Activated B cell treated with CpG ODN at 0.5 μM for 24 hours (primary cell): ENCODE measurements at regions not wholly inside any gene's neighbourhood (a gene's known extent, or its start where the extent isn't known, plus 50 kb on each side); places are given as distances from the start of the nearest gene placed in this dataset.

ENCODE experiments used
- ATAC-seq: fragments of 200-7000 bp; cut with Tn5 transposase; one replicate; pipeline ENCODE4 v1.10.0; 2021; ENCODE audit warnings: low read depth, mild to moderate bottlenecking, moderate library complexity
- CTCF ChIA-PET: fragments of 350-600 bp; sonication (Branson Sonifier 250); formaldehyde crosslinking; loops from one replicate; lab custom pipeline; 2021; ENCODE audit warnings: antibody characterized with exemption; lab: Charles Lee
- POLR2A ChIA-PET: fragments of 350-600 bp; sonication (Branson Sonifier 250); formaldehyde crosslinking; loops from one replicate; lab custom pipeline; 2021; ENCODE audit warnings: antibody characterized with exemption; lab: Charles Lee
- DNase-seq: peaks from one replicate; pipeline ENCODE4 v3.0.0; 2022
- H3K27ac Mint-ChIP-seq: one replicate; pipeline ENCODE4 v1.8.0; 2020; ENCODE audit warnings: mixed read lengths
- H3K27me3 Mint-ChIP-seq: one replicate; pipeline ENCODE4 v1.8.0; 2021; ENCODE audit warnings: mixed read lengths
- H3K36me3 Mint-ChIP-seq: one replicate; pipeline ENCODE4 v1.8.0; 2021; ENCODE audit warnings: low read depth, mixed read lengths
- H3K4me1 Mint-ChIP-seq: one replicate; pipeline ENCODE4 v1.8.0; 2021; ENCODE audit warnings: mixed read lengths
- H3K4me3 Mint-ChIP-seq: one replicate; pipeline ENCODE4 v1.8.0; 2020; ENCODE audit warnings: mild to moderate bottlenecking, mixed read lengths
- H3K9me3 Mint-ChIP-seq: one replicate; pipeline ENCODE4 v1.8.0; 2020; ENCODE audit warnings: mixed read lengths
- intact Hi-C: fragments of 100-400 bp; cut with micrococcal nuclease; formaldehyde crosslinking; loops from one replicate; pipeline ENCODE4 v1.15.1; 2024
- TF ChIP-seq, protein P1 (sequence below): fragments of 200-600 bp; IDR thresholded peaks from one replicate; pipeline ENCODE4 v1.8.0; 2022; ENCODE audit warnings: antibody characterized with exemption, mild to moderate bottlenecking

DNA sequence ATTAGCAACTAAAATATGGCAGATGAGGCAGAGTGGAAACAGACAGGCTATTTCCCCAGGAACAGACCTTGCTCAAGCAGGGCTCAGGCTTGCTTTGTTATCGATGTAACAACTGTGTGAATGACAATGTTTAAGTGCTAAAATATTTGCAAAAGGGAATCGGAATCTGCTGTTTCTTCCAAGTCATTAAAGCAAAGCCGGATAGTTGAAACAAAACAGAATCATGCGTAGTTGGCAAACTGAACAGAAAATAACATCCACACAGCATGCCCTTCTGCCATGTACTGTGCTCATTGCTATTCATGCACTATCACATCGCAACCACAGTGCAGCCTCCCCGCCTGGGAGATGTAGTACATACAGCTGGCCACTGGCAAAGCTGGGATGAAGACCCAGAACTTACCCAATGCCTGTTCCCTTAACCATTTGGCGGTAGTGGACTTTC is 799.1 kb downstream of the DIAPH3 start:
- no peaks in the 10 kb centered on the region for H3K9me3 Mint-ChIP-seq
- H3K27ac Mint-ChIP-seq, result no peak overlapping the region
- DNase-seq (no peak), ATAC-seq (no peak)
- H3K4me3 Mint-ChIP-seq, result no peak overlapping the region
- intact Hi-C loops, result no loop called here
- H3K36me3 Mint-ChIP-seq, result no peaks in the 10 kb centered on the region
- ChIA-PET CTCF (no interaction called here), POLR2A (no interaction called here)
- TF ChIP-seq, protein P1, sequence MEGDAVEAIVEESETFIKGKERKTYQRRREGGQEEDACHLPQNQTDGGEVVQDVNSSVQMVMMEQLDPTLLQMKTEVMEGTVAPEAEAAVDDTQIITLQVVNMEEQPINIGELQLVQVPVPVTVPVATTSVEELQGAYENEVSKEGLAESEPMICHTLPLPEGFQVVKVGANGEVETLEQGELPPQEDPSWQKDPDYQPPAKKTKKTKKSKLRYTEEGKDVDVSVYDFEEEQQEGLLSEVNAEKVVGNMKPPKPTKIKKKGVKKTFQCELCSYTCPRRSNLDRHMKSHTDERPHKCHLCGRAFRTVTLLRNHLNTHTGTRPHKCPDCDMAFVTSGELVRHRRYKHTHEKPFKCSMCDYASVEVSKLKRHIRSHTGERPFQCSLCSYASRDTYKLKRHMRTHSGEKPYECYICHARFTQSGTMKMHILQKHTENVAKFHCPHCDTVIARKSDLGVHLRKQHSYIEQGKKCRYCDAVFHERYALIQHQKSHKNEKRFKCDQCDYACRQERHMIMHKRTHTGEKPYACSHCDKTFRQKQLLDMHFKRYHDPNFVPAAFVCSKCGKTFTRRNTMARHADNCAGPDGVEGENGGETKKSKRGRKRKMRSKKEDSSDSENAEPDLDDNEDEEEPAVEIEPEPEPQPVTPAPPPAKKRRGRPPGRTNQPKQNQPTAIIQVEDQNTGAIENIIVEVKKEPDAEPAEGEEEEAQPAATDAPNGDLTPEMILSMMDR, result no peak
- no peaks in the 10 kb centered on the region for H3K27me3 Mint-ChIP-seq
- H3K4me1 Mint-ChIP-seq, result no peaks in the 10 kb centered on the region

DNA sequence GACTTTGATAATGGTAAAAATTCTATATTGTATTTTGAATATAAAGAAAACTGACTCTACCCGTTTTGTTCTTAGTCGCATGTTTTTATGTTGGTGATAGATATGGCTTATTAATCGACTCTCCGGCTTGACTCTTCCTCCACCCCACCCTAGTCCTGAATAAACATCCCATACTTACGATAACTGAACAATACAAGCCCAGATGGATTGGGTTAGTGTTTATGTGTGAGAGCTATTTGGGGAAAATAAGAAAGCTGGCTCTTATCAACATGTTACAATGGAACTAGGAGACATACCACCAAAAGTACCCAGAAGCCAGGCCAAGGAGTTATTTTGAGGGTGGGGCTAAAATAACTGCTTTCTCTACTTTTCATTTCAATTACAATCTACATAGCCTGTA is 796.3 kb downstream of the DIAPH3 start:
- TF ChIP-seq, protein P1, result no peak
- DNase-seq (no peak), ATAC-seq (no peak)
- CTCF ChIA-PET, result no interaction called here
- POLR2A ChIA-PET, result no interaction called here
- H3K27me3 Mint-ChIP-seq, result no peaks in the 10 kb centered on the region
- no peaks in the 10 kb centered on the region for H3K9me3 Mint-ChIP-seq
- intact Hi-C loops, result no loop called here
- no peaks in the 10 kb centered on the region for H3K4me1 Mint-ChIP-seq
- no peaks in the 10 kb centered on the region for H3K36me3 Mint-ChIP-seq
- no peak overlapping the region for H3K4me3 Mint-ChIP-seq
- no peak overlapping the region for H3K27ac Mint-ChIP-seq

DNA sequence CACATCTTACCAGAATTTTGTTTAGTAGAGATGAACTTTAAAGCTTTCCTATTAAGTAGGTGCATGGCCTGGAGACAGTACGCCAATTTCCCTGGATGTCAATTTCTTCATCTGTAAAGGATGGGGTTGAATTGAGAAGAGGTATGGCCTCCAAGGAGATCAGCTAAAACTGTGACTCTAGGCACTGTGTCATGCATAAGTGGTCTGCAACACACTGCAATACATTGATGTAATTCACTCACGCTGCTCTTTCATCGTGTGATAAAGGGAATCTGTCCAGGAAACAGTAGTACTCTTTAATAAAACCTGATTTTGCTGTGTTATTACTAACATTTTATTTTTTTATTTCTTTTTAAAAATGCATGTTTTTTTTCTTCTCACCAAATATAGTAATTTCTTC is 795.8 kb downstream of the DIAPH3 start:
- Mint-ChIP-seq H3K27me3 (no peaks in the 10 kb centered on the region), H3K27ac (no peak overlapping the region), H3K4me1 (no peaks in the 10 kb centered on the region), H3K36me3 (no peaks in the 10 kb centered on the region), H3K9me3 (no peaks in the 10 kb centered on the region), H3K4me3 (no peak overlapping the region)
- DNase-seq (no peak), ATAC-seq (no peak)
- intact Hi-C loops, result no loop called here
- TF ChIP-seq, protein P1, result no peak
- ChIA-PET CTCF (no interaction called here), POLR2A (no interaction called here)

DNA sequence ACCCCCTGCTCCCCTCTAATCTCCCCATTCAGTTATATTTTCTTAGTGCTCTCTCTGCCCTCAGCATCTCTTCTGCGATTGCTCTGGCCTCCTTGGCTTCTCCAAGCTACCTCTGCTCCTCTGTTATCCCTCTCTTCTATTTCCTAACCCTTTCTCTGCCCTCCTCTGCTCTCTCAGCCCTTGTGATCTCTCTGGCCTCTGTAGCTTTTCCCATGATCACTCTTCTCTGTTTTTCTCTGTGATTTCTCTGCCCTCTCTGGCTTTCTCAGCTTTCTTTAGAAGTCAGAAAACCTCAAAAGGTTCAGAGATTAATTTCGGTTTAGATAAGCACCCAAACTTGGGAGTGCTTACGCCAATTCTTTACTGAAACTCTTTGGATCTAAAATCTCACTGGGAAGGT is 795.0 kb downstream of the DIAPH3 start:
- intact Hi-C loops, result no loop called here

DNA sequence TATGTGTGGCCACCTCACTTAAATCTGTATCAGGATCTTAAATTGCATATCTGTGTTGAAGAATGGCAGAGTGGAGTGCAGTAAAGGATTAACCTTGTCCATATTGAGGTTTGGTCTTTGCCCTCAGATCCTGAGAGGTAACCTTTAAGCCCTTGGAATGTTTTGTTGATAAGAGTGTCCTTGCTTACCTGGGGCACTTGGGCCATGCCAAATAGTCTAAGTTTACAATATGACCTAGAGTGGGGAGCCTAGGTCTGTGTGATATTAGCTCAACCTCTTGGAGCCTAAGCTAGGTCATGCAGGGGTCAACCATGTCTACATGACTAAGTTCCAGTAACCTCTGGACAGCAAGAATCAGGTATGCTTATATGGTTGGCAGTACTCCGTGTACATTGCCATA is 792.5 kb downstream of the DIAPH3 start:
- Mint-ChIP-seq H3K9me3 (no peaks in the 10 kb centered on the region), H3K27me3 (no peaks in the 10 kb centered on the region), H3K36me3 (no peaks in the 10 kb centered on the region), H3K4me1 (no peaks in the 10 kb centered on the region), H3K27ac (no peak overlapping the region), H3K4me3 (no peak overlapping the region)
- DNase-seq, result no peak
- POLR2A ChIA-PET, result no interaction called here
- TF ChIP-seq, protein P1, result no peak
- CTCF ChIA-PET, result no interaction called here
- ATAC-seq, result no peak
- intact Hi-C loops, result no loop called here

More for the DNA sequence above, 795.0 kb downstream of the DIAPH3 start:
- no peak for DNase-seq
- CTCF ChIA-PET, result no interaction called here
- Mint-ChIP-seq H3K27me3 (no peaks in the 10 kb centered on the region), H3K4me1 (no peaks in the 10 kb centered on the region), H3K4me3 (no peak overlapping the region), H3K27ac (no peak overlapping the region), H3K36me3 (no peaks in the 10 kb centered on the region), H3K9me3 (no peaks in the 10 kb centered on the region)
- TF ChIP-seq, protein P1, result no peak
- POLR2A ChIA-PET, result no interaction called here
- no peak for ATAC-seq
